HG03025 (cell line): ENCODE measurements at regions not wholly inside any gene's neighbourhood (a gene's known extent, or its start where the extent isn't known, plus 50 kb on each side); places are given as distances from the start of the nearest gene placed in this dataset.

Experiments
- ATAC-seq: cut with Tn5 transposase; IDR thresholded peaks from one replicate; pipeline ENCODE4 v1.9.1; 2021; ENCODE audit warnings: mild to moderate bottlenecking, moderate library complexity; ENCODE audit not compliant: unreplicated experiment, low FRiP score

- no peak for ATAC-seq
These were observed 230.6 kb downstream of the KLF12 start for GRCh38 chr13:73903561-73903960.

GRCh38 chr13:73902847-73903246 lies 231.4 kb downstream of the KLF12 start:
- ATAC-seq, result no peak

- ATAC-seq, result no peak
These were observed 231.9 kb downstream of the KLF12 start for GRCh38 chr13:73902296-73902695.

- ATAC-seq, result no peak
These were observed 232.7 kb downstream of the KLF12 start for GRCh38 chr13:73901324-73902068.

GRCh38 chr13:73900591-73900990 lies 233.6 kb downstream of the KLF12 start:
- ATAC-seq, result no peak

GRCh38 chr13:73898899-73899298 lies 235.3 kb downstream of the KLF12 start:
- ATAC-seq, result no peak

GRCh38 chr13:73898276-73898675 lies 235.9 kb downstream of the KLF12 start:
- ATAC-seq, result no peak

- no peak for ATAC-seq
These were observed 239.1 kb downstream of the KLF12 start for GRCh38 chr13:73894995-73895571.

GRCh38 chr13:73893833-73894232 lies 240.4 kb downstream of the KLF12 start:
- no peak for ATAC-seq

GRCh38 chr13:73891805-73892204 lies 242.4 kb downstream of the KLF12 start:
- no peak for ATAC-seq

- no peak for ATAC-seq
These were observed 251.0 kb downstream of the KLF12 start for GRCh38 chr13:73883162-73883561.

- ATAC-seq, result no peak
These were observed 253.8 kb downstream of the KLF12 start for GRCh38 chr13:73880365-73880764.

- no peak for ATAC-seq
These were observed 254.7 kb downstream of the KLF12 start for GRCh38 chr13:73879346-73880015.

GRCh38 chr13:73877399-73877798 lies 256.8 kb downstream of the KLF12 start:
- no peak for ATAC-seq

GRCh38 chr13:73876323-73876722 lies 257.9 kb downstream of the KLF12 start:
- ATAC-seq, result no peak

GRCh38 chr13:73873940-73874830 lies 260.0 kb downstream of the KLF12 start:
- ATAC-seq, result no peak

- ATAC-seq, result no peak
These were observed 261.8 kb downstream of the KLF12 start for GRCh38 chr13:73872397-73872796.

GRCh38 chr13:73870970-73871935 lies 263.0 kb downstream of the KLF12 start:
- ATAC-seq, result no peak

- ATAC-seq, result no peak
These were observed 264.0 kb downstream of the KLF12 start for GRCh38 chr13:73870036-73870741.
